HepG2 (cell line): ENCODE measurements at regions not wholly inside any gene's neighbourhood (a gene's known extent, or its start where the extent isn't known, plus 50 kb on each side); places are given as distances from the start of the nearest gene placed in this dataset.

Source experiments
- ATAC-seq: fragments of 200-7000 bp; cut with Tn5 transposase; 3 replicates; pipeline ENCODE4 v1.9.1; 2020; ENCODE audit warnings: mild to moderate bottlenecking, moderate library complexity
- BruUV-seq: library from RNA; stranded (reverse); fragments of 400-500 nt; replicated peaks from 2 replicates; lab custom pipeline; 2021; lab: Mats Ljungman, UMichigan
- CTCF ChIA-PET: fragments of 300-600 bp; formaldehyde crosslinking; extraction: SDS; loops from one replicate; lab custom pipeline; 2021; ENCODE audit warnings: low total read pairs, inconsistent platforms, low intra/inter-chr PET ratio; lab: Yijun Ruan, JAX
- POLR2A ChIA-PET: fragments of 350-600 bp; sonication (Branson Sonifier 250); formaldehyde crosslinking; loops from one replicate; lab custom pipeline; 2020; ENCODE audit warnings: antibody characterized with exemption, inconsistent platforms; lab: Yijun Ruan, JAX
- DNase-seq: peaks from one replicate; pipeline ENCODE4 v3.0.0-alpha.2; 2015; ENCODE audit warnings: low spot score
- FAIRE-seq: peaks from 3 replicates; lab custom pipeline; 2011; peaks lifted over from hg19 to GRCh38; lab: Jason Lieb, UNC
- H2AFZ ChIP-seq: one replicate; pipeline ENCODE4 v1.6.1; 2011; ENCODE audit warnings: low read length, inconsistent platforms
- H3K27ac ChIP-seq: fragments of 300-600 bp; 3 replicates; pipeline ENCODE4 v1.8.0; 2011; ENCODE audit warnings: mixed run types, mild to moderate bottlenecking, mixed read lengths, low read length, inconsistent platforms; ENCODE audit not compliant: insufficient read depth; ENCODE audit errors: extremely low read length
- H3K27me3 ChIP-seq, 2 experiments: fragments of 200-600 bp in 1 of 2; 2 replicates in 1 of 2; 3 replicates in 1 of 2; pipeline versions ENCODE4 v1.6.0 to v1.8.0; 2011; ENCODE audit warnings: low read length in 2 of 2, mild to moderate bottlenecking in 2 of 2, moderate library complexity in 2 of 2, inconsistent platforms in 1 of 2; ENCODE audit not compliant: insufficient read depth in 2 of 2, control insufficient read depth in 1 of 2
- H3K36me3 ChIP-seq, 2 experiments: fragments of 200-600 bp in 1 of 2; replicated peaks in 1 of 2; 2 replicates in 1 of 2; 3 replicates in 1 of 2; pipeline versions ENCODE4 v1.5.1 to v1.8.0; 2011; ENCODE audit warnings: low read length in 2 of 2, inconsistent platforms in 1 of 2; ENCODE audit not compliant: insufficient read depth in 2 of 2, control insufficient read depth in 1 of 2
- H3K4me1 ChIP-seq: 2 replicates; pipeline ENCODE4 v1.5.1; 2012; ENCODE audit warnings: low read length, inconsistent platforms; ENCODE audit not compliant: insufficient read depth
- H3K4me2 ChIP-seq: 2 replicates; pipeline ENCODE4 v1.6.0; 2011; ENCODE audit warnings: low read depth, low read length, inconsistent platforms
- H3K4me3 ChIP-seq, 3 experiments: fragments of 200-600 bp in 1 of 3; sonication (generic), shearing (Covaris generic) in 1 of 3; replicated peaks in 1 of 3; 2 replicates each; pipeline ENCODE4 v1.5.1; 2011 to 2016; ENCODE audit warnings: low read length in 3 of 3, inconsistent platforms in 2 of 3, low read depth in 2 of 3, mild to moderate bottlenecking in 2 of 3, control low read depth in 1 of 3, mixed read lengths in 1 of 3; ENCODE audit not compliant: insufficient read depth in 1 of 3
- H3K79me2 ChIP-seq: one replicate; pipeline ENCODE4 v1.6.1; 2011; ENCODE audit warnings: low read length, inconsistent platforms; ENCODE audit not compliant: insufficient read depth
- H3K9ac ChIP-seq: 2 replicates; pipeline ENCODE4 v1.6.0; 2011; ENCODE audit warnings: mild to moderate bottlenecking, low read depth, low read length, inconsistent platforms; ENCODE audit not compliant: insufficient read depth
- H3K9me3 ChIP-seq: 2 replicates; pipeline ENCODE4 v1.5.1; 2012; ENCODE audit warnings: mild to moderate bottlenecking, low read length
- H4K20me1 ChIP-seq: 2 replicates; pipeline ENCODE4 v1.6.0; 2011; ENCODE audit warnings: inconsistent platforms, mild to moderate bottlenecking, low read length, moderate library complexity; ENCODE audit not compliant: insufficient read depth
- AGO1 ChIP-seq: fragments of 200-400 bp; formaldehyde crosslinking; IDR thresholded peaks from 2 replicates; pipeline ENCODE4 v1.6.1; 2017; ENCODE audit warnings: mild to moderate bottlenecking, low read depth, low read length, moderate library complexity; ENCODE audit not compliant: poor library complexity, severe bottlenecking
- GFI1 ChIP-seq: sonication (generic); formaldehyde crosslinking; IDR thresholded peaks from 2 replicates; pipeline ENCODE4 v1.5.0; 2020; ENCODE audit warnings: missing genetic modification reagents, mild to moderate bottlenecking, borderline replicate concordance
- MIXL1 ChIP-seq: IDR thresholded peaks from 2 replicates; pipeline ENCODE4 v1.6.1; 2016
- NFATC3 ChIP-seq: sonication (generic); formaldehyde crosslinking; IDR thresholded peaks from 2 replicates; pipeline ENCODE4 v1.5.1; 2020; ENCODE audit warnings: mild to moderate bottlenecking, missing genetic modification reagents
- NFRKB ChIP-seq: fragments of 450-650 bp; IDR thresholded peaks from 2 replicates; pipeline ENCODE4 v1.6.1; 2017
- NR3C1 ChIP-seq: sonication (generic); formaldehyde crosslinking; IDR thresholded peaks from 2 replicates; pipeline ENCODE4 v1.4.0; 2020; ENCODE audit warnings: missing genetic modification reagents
- SNRNP70 ChIP-seq: fragments of 200-400 bp; formaldehyde crosslinking; IDR thresholded peaks from 2 replicates; pipeline ENCODE4 v1.6.1; 2017; ENCODE audit warnings: mild to moderate bottlenecking, low read depth, low read length, moderate library complexity
- U2AF2 ChIP-seq: fragments of 200-400 bp; formaldehyde crosslinking; IDR thresholded peaks from 2 replicates; pipeline ENCODE4 v1.6.1; 2017; ENCODE audit warnings: low read depth, mild to moderate bottlenecking, low read length
- ZBTB3 ChIP-seq: sonication (generic); formaldehyde crosslinking; IDR thresholded peaks from 2 replicates; pipeline ENCODE4 v1.4.0; 2020; ENCODE audit warnings: low read depth, mild to moderate bottlenecking, moderate library complexity, missing genetic modification reagents, borderline replicate concordance
- ZNF136 ChIP-seq: sonication (generic); formaldehyde crosslinking; IDR thresholded peaks from 2 replicates; pipeline ENCODE4 v1.8.1; 2022; ENCODE audit warnings: low read depth, mild to moderate bottlenecking, moderate library complexity, missing genetic modification reagents
- ZNF225 ChIP-seq: sonication (generic); formaldehyde crosslinking; IDR thresholded peaks from 2 replicates; pipeline ENCODE4 v1.4.0; 2020; ENCODE audit warnings: mild to moderate bottlenecking, missing genetic modification reagents
- ZNF557 ChIP-seq: sonication (generic); formaldehyde crosslinking; IDR thresholded peaks from 2 replicates; pipeline ENCODE4 v1.4.0; 2020; ENCODE audit warnings: missing genetic modification reagents
- WGBS: methylation state at CpG from one replicate; pipeline ENCODE4 v1.1.6; 2017; ENCODE audit warnings: low lambda C conversion rate; 5-methylcytosine and 5-hydroxymethylcytosine counted together
- in situ Hi-C: cut with HindIII; loops from 2 replicates; pipeline ENCODE4 v1.10.0; 2017; ENCODE audit warnings: low pct_unique_long_range_greater_than_20kb; ENCODE audit not compliant: extremely low pct_ligation_motif_present
- intact Hi-C: fragments of 100-400 bp; cut with micrococcal nuclease; formaldehyde crosslinking; loops from one replicate; pipeline ENCODE4 v1.10.0; 2022; ENCODE audit not compliant: unreplicated experiment
- TF ChIP-seq, protein P1 (sequence below): IDR thresholded peaks from 2 replicates; pipeline ENCODE4 v1.6.1; 2016; ENCODE audit warnings: mild to moderate bottlenecking, missing biosample characterization, missing genetic modification reagents
- TF ChIP-seq, protein P2 (sequence below): fragments of 450-650 bp; IDR thresholded peaks from 2 replicates; pipeline ENCODE4 v1.6.1; 2016
- TF ChIP-seq, protein P3 (sequence below): sonication (generic); formaldehyde crosslinking; conservative IDR thresholded peaks from 2 replicates; pipeline ENCODE4 v1.4.0; 2020; ENCODE audit warnings: missing genetic modification reagents

DNA sequence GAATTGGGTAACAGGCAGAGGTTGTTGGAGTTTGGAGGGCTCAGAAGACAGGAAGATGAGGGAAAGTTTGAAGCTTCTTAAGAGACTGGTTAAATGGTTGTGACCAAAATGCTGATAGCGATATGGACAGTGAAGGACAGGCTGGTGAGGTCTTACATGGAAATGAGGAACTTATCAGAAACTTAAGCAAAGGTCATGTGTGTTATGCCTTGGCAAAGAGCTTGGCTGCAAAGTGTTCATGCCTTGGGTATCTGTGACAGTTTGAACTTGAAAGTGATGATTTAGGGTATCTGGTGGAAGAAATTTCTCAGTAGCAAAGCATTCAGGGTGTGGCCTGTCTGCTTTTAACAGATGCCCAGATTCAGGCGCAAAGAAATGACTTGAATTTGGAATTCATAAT is 64.5 kb upstream of the EEPD1 start (continued):
- TF ChIP-seq, protein P1, sequence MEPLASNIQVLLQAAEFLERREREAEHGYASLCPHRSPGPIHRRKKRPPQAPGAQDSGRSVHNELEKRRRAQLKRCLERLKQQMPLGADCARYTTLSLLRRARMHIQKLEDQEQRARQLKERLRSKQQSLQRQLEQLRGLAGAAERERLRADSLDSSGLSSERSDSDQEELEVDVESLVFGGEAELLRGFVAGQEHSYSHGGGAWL (CRISPR knock-in tag), result no peak
- TF ChIP-seq NFRKB, result no peak
- TF ChIP-seq AGO1, result no peak
- no peak for TF ChIP-seq NR3C1 (CRISPR knock-in tag)
- no peak for TF ChIP-seq ZNF557
- no peak for TF ChIP-seq ZBTB3 (CRISPR knock-in tag)
- no peak for TF ChIP-seq ZNF136
- TF ChIP-seq, protein P2, sequence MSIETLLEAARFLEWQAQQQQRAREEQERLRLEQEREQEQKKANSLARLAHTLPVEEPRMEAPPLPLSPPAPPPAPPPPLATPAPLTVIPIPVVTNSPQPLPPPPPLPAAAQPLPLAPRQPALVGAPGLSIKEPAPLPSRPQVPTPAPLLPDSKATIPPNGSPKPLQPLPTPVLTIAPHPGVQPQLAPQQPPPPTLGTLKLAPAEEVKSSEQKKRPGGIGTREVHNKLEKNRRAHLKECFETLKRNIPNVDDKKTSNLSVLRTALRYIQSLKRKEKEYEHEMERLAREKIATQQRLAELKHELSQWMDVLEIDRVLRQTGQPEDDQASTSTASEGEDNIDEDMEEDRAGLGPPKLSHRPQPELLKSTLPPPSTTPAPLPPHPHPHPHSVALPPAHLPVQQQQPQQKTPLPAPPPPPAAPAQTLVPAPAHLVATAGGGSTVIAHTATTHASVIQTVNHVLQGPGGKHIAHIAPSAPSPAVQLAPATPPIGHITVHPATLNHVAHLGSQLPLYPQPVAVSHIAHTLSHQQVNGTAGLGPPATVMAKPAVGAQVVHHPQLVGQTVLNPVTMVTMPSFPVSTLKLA, result no peak
- no peak for TF ChIP-seq NFATC3 (CRISPR knock-in tag)
- TF ChIP-seq ZNF225 (CRISPR knock-in tag), result no peak
- TF ChIP-seq SNRNP70, result no peak
- no peak for TF ChIP-seq MIXL1 (CRISPR knock-in tag)
- TF ChIP-seq GFI1 (CRISPR knock-in tag), result no peak

DNA sequence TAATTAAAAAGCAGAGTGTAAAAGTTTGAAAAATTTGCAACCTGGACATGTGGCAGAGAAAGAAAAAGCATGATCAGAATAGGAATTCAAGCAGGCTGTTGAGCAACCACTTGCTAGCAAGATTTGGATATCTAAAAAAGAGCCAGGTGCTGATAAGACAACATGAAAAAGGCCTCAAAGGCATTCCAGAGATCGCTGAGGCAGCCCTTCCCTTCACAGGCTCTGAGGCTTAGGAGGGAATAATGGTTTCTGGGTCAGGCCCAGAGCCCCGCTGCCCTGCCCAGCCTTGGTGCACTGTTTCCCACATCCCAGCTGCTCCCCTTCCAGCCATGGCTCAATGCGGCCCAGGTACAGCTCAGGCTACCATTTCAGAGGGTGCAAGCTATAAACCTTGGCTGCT is 64.1 kb upstream of the EEPD1 start:
- CTCF ChIA-PET, result no interaction called here
- TF ChIP-seq U2AF2, result no peak
- TF ChIP-seq, protein P3, sequence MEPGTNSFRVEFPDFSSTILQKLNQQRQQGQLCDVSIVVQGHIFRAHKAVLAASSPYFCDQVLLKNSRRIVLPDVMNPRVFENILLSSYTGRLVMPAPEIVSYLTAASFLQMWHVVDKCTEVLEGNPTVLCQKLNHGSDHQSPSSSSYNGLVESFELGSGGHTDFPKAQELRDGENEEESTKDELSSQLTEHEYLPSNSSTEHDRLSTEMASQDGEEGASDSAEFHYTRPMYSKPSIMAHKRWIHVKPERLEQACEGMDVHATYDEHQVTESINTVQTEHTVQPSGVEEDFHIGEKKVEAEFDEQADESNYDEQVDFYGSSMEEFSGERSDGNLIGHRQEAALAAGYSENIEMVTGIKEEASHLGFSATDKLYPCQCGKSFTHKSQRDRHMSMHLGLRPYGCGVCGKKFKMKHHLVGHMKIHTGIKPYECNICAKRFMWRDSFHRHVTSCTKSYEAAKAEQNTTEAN (CRISPR knock-in tag), result no peak
- BruUV-seq, result no TSS peak
- FAIRE-seq (no peak), DNase-seq (no peak), ATAC-seq (no peak)
- no peak overlapping the region for H3K4me3 ChIP-seq
- H3K27ac ChIP-seq, result no peak overlapping the region
- peaks cover 0 to 11% of the 10 kb centered on the region in 2 experiments; a peak in 2 of 5 replicates for H3K27me3 ChIP-seq
- peaks cover 31% of the 10 kb centered on the region for H3K4me1 ChIP-seq
- no peaks in the 10 kb centered on the region for H4K20me1 ChIP-seq
- H3K9ac ChIP-seq, result no peak overlapping the region
- in situ Hi-C loops, result no loop called here
- H3K79me2 ChIP-seq, result no peaks in the 10 kb centered on the region
- POLR2A ChIA-PET, result no interaction called here
- H3K36me3 ChIP-seq, result no peaks in the 10 kb centered on the region
- intact Hi-C loops, result loop anchor here (10.0 kb wide), 1 partner anchor 104 kb away; no protein-coding TSS in a partner anchor
- H2AFZ ChIP-seq, result no peak overlapping the region
- 25% methylated on average over 1 of the region's 3 CpGs for WGBS
- H3K9me3 ChIP-seq, result peaks cover 5% of the 10 kb centered on the region
- H3K4me2 ChIP-seq, result no peak overlapping the region
